Transverse colon (tissue), 4 donors: ENCODE measurements at regions not wholly inside any gene's neighbourhood (a gene's known extent, or its start where the extent isn't known, plus 50 kb on each side); places are given as distances from the start of the nearest gene placed in this dataset.
"Not testable (repeated sequence)": the region's sequence is repeated elsewhere in the genome, so short reads cannot be mapped to it uniquely, and the experiment has no call there.

Source experiments
- DNase-seq: peaks from one replicate; pipeline ENCODE4 v3.0.0-alpha.2; 2019
- H3K27ac ChIP-seq, 4 donors: fragments of 200-600 bp; sonication (generic); 2 replicates each; pipeline ENCODE4 v1.5.1; 2016 to 2018; ENCODE audit warnings: inconsistent platforms in 4 of 4
- H3K27me3 ChIP-seq: fragments of 200-600 bp; sonication (generic); 2 replicates; pipeline ENCODE4 v1.5.1; 2017; ENCODE audit warnings: inconsistent platforms
- H3K36me3 ChIP-seq, 4 donors: fragments of 200-600 bp; sonication (generic); 2 replicates each; pipeline ENCODE4 v1.5.1; 2017 to 2019; ENCODE audit warnings: inconsistent platforms in 4 of 4
- H3K4me1 ChIP-seq, 4 donors: fragments of 200-600 bp; sonication (generic); 2 replicates each; pipeline ENCODE4 v1.5.1; 2017 to 2020; ENCODE audit warnings: inconsistent platforms in 4 of 4
- H3K4me3 ChIP-seq, 4 donors: fragments of 200-600 bp; sonication (generic); 1 replicate in 1 of 4; 2 replicates in 3 of 4; pipeline versions ENCODE4 v1.5.1 to v1.6.1; 2017 to 2019; ENCODE audit warnings: inconsistent platforms in 4 of 4
- H3K9me3 ChIP-seq, 2 donors: fragments of 200-600 bp; sonication (generic); 2 replicates each; pipeline ENCODE4 v1.5.1; 2017 to 2019; ENCODE audit warnings: inconsistent platforms in 2 of 2
- EP300 ChIP-seq: sonication (generic); formaldehyde crosslinking; IDR thresholded peaks from one replicate; pipeline ENCODE4 v1.6.1; 2017; ENCODE audit warnings: antibody characterized with exemption, low read depth
- POLR2A ChIP-seq: fragments of 450-650 bp; IDR thresholded peaks from one replicate; pipeline ENCODE4 v1.6.1; 2016; ENCODE audit warnings: antibody characterized with exemption, mild to moderate bottlenecking, moderate library complexity
- POLR2AphosphoS5 ChIP-seq, 3 donors: sonication (generic); formaldehyde crosslinking; IDR thresholded peaks; one replicate each; pipeline ENCODE4 v1.6.1; 2016; ENCODE audit warnings: antibody characterized with exemption in 3 of 3
- WGBS, 2 donors: methylation state at CpG; one replicate each; pipeline ENCODE4 v1.1.5; 2018; ENCODE audit warnings: low coverage in 1 of 2; 5-methylcytosine and 5-hydroxymethylcytosine counted together
- in situ Hi-C, 4 donors: fragments of 200-750 bp; cut with MboI; loops; one replicate each; pipeline versions ENCODE4 v1.15.0 to v1.15.1; 2017; ENCODE audit warnings: low sequenced_read_pairs in 3 of 4, low pct_ligation_motif_present in 1 of 4, low pct_unique_long_range_greater_than_20kb in 1 of 4
- intact Hi-C: fragments of 100-400 bp; cut with DNase I; formaldehyde crosslinking; loops from one replicate; pipeline ENCODE4 v1.15.1; 2023; ENCODE audit warnings: low total_unique reads
- TF ChIP-seq, protein P1 (sequence below), 5 experiments: fragments of 200-600 bp in 3 of 5; fragments of 450-650 bp in 2 of 5; sonication (generic) in 3 of 5; IDR thresholded peaks; 1 replicate in 2 of 5; 2 replicates in 3 of 5; pipeline ENCODE4 v1.5.1; 2016 to 2017; ENCODE audit warnings: antibody characterized with exemption in 5 of 5, inconsistent platforms in 3 of 5, mild to moderate bottlenecking in 2 of 5, moderate library complexity in 1 of 5

DNA sequence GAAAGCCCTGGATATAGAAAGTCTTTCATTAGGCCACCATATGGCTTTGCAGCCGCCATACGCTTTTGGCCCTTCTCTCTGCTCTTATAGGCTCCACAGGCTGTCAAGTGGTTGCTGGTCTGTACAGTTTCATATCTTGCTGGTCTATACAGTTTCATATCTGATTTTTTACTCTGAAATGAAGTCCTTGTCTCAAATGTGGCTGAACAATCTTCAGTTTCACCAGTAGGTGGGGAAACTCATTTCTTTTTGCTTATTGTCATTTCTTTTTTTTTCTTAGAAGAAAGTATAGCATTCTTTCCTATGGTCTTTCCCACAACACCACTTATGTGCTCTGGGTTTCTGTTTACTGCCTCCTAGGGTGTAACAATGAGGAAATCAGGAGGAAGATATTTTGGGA, 771.4 kb upstream of the MMS22L start:
- Histone ChIP-seq H3K4me1 (no peaks in the 10 kb centered on the region), H3K4me3 (no peak overlapping the region), H3K27me3 (no peaks in the 10 kb centered on the region), H3K36me3 (no peaks in the 10 kb centered on the region), H3K9me3 (no peaks in the 10 kb centered on the region), H3K27ac (no peak overlapping the region)
- in situ Hi-C loops (no loop called here), intact Hi-C loops (no loop called here)
- DNase-seq, result no peak
- TF ChIP-seq POLR2AphosphoS5 (IDR thresholded peaks at IDR 0.05), result no peak
- no peak for TF ChIP-seq POLR2A
- no peak for TF ChIP-seq EP300
- TF ChIP-seq, protein P1, sequence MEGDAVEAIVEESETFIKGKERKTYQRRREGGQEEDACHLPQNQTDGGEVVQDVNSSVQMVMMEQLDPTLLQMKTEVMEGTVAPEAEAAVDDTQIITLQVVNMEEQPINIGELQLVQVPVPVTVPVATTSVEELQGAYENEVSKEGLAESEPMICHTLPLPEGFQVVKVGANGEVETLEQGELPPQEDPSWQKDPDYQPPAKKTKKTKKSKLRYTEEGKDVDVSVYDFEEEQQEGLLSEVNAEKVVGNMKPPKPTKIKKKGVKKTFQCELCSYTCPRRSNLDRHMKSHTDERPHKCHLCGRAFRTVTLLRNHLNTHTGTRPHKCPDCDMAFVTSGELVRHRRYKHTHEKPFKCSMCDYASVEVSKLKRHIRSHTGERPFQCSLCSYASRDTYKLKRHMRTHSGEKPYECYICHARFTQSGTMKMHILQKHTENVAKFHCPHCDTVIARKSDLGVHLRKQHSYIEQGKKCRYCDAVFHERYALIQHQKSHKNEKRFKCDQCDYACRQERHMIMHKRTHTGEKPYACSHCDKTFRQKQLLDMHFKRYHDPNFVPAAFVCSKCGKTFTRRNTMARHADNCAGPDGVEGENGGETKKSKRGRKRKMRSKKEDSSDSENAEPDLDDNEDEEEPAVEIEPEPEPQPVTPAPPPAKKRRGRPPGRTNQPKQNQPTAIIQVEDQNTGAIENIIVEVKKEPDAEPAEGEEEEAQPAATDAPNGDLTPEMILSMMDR (IDR thresholded peaks at IDR 0.05), result no peak
- 73 to 89% methylated on average over 2 of the region's 2 CpGs for WGBS, 2 donors

DNA sequence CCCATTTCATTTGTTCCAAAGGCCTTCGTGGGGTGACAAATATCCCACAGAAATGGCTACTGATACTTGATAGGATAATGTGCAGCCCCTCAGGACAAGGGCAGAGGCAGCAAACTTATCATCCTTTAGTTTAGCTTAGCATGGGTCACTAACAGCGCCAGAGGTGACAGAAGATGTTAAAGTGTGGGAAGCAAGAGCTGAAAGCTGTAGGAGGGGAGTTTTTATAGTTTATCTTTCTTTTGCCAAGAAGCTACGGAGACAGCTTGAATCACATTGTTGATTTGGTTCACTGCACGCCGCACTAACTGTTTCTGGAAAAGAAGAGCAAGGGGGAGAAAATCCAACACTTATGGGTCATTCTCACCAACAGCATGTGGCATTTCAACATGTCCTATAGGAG, 773.9 kb upstream of the MMS22L start:
- no peak for DNase-seq
- H3K9me3 ChIP-seq, result no peaks in the 10 kb centered on the region
- TF ChIP-seq EP300, result no peak
- TF ChIP-seq POLR2A, result no peak
- TF ChIP-seq, protein P1 (IDR thresholded peaks at IDR 0.05), result no peak
- TF ChIP-seq POLR2AphosphoS5 (IDR thresholded peaks at IDR 0.05), result no peak
- no peak overlapping the region for H3K27ac ChIP-seq
- intact Hi-C loops (no loop called here), in situ Hi-C loops (no loop called here)
- H3K4me1 ChIP-seq, result no peaks in the 10 kb centered on the region
- H3K27me3 ChIP-seq, result no peaks in the 10 kb centered on the region
- WGBS, 2 donors, result 38 to 46% methylated on average over 2 to 5 of the region's 5 CpGs
- no peaks in the 10 kb centered on the region for H3K36me3 ChIP-seq
- H3K4me3 ChIP-seq, result no peak overlapping the region

DNA sequence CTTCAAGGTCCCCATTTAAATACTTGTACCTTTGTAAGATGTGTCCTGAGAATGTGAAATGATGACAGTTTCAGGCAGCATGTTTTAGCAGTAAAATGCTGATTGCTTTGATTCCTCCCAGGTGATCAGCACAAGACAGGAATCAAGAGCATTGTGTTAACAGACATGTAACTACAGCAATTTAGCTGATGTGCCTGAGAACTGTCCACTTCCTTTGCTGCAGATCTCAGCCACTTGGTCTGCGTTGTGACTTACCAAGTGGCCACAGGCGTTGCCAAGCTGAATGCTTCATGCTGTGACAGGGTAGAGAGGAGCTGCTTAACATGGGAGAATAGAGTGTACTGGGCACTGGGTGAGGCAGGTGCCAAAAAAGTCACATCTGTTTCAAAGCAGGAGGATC, 767.0 kb upstream of the POU3F2 start:
- no peak for DNase-seq
- Histone ChIP-seq H3K27me3 (no peaks in the 10 kb centered on the region), H3K9me3 (no peaks in the 10 kb centered on the region), H3K36me3 (no peaks in the 10 kb centered on the region), H3K27ac (no peak overlapping the region), H3K4me1 (no peaks in the 10 kb centered on the region), H3K4me3 (no peak overlapping the region)
- TF ChIP-seq, protein P1 (IDR thresholded peaks at IDR 0.05), result no peak
- TF ChIP-seq POLR2A (no peak), EP300 (no peak), POLR2AphosphoS5 (IDR thresholded peaks at IDR 0.05) (no peak)
- WGBS, 2 donors, result 60% methylated on average over 2 of the region's 2 CpGs; no CpG with 5 or more reads in 1 of the 2 donors
- intact Hi-C loops (no loop called here), in situ Hi-C loops (no loop called here)

DNA sequence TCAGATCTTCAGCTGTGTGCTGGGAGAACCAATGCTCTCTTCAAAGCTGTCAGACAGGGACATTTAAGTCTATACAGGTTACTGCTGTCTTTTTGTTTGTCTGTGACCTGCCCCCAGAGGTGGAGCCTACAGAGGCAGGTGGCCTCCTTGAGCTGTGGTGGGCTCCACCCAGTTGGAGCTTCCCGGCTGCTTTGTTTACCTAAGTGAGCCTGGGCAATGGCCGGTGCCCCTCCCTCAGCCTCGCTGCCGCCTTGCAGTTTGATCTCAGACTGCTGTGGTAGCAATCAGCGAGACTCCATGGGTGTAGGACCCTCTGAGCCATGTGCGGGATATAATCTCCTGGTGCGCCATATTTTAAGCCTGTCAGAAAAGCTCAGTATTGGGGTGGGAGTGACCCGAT, 745.8 kb upstream of the POU3F2 start:
- H3K27me3 ChIP-seq, H3K4me3 ChIP-seq, intact Hi-C loops, H3K36me3 ChIP-seq, in situ Hi-C loops, H3K9me3 ChIP-seq, DNase-seq, H3K4me1 ChIP-seq, H3K27ac ChIP-seq: not testable (repeated sequence)
- 82% methylated on average over 8 of the region's 8 CpGs; no CpG with 5 or more reads in 1 of the 2 donors for WGBS, 2 donors

DNA sequence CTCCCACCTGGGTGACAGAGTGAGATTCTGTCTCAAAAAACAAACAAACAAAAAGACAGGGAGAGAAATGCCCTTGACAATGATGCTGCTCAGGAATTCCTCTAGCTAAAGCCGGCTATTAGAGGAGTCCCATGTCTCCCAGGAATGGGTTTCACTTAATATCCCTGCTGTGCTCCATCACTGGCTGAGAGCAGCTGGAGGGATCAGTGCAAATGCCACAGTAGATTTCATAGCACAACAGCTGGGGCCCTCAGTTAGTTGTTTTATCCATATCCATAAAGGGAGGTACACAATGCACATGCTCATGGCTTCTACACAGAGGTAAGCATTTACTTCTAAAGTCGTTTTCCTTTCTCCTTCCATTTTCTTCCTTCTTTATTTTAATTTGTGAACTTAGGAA, 742.0 kb upstream of the POU3F2 start:
- in situ Hi-C loops, result no loop called here
- Histone ChIP-seq H3K4me1 (no peaks in the 10 kb centered on the region), H3K36me3 (no peaks in the 10 kb centered on the region), H3K9me3 (no peaks in the 10 kb centered on the region), H3K27me3 (no peaks in the 10 kb centered on the region), H3K27ac (no peak overlapping the region), H3K4me3 (no peak overlapping the region)
- WGBS, 2 donors, result 44 to 68% methylated on average over 1 to 2 of the region's 2 CpGs
- intact Hi-C loops, result no loop called here
- TF ChIP-seq POLR2A (no peak), POLR2AphosphoS5 (IDR thresholded peaks at IDR 0.05) (no peak), EP300 (no peak)
- TF ChIP-seq, protein P1 (IDR thresholded peaks at IDR 0.05), result no peak
- DNase-seq, result no peak
